SK-MEL-5 (cell line): ENCODE measurements at regions not wholly inside any gene's neighbourhood (a gene's known extent, or its start where the extent isn't known, plus 50 kb on each side); places are given as distances from the start of the nearest gene placed in this dataset.
A peak's percentile ranks its signal among the peaks of the same experiment; 100 is the strongest.

ENCODE experiments used
- DNase-seq: peaks from one replicate; pipeline ENCODE4 v3.0.0-alpha.2; 2016; ENCODE audit warnings: low read depth, low spot score
- in situ Hi-C: cut with HindIII; loops from 2 replicates; pipeline ENCODE4 v1.10.0; 2016; ENCODE audit warnings: low sequenced_read_pairs, high pct_unique_total_duplicates, low pct_unique_long_range_greater_than_20kb

DNA sequence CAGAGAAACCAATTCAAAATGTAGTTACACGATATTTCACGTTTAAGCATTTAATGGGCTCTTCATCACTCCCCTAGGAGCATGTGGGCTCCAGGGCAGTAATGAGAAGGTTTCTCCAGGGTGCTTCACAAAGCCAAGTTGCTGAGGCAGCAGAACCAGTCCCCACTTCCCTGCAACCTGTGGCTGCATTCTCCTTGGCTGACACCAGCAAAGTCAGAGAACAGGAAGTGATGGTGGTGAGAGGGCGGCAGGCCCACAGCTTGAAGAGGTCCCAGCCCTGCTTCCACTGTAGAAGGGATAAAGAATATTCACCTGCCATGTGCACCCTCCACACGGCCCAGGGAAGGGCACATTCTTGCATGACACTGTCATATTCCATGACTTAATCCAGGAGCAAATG lies 133.2 kb downstream of the CBLN1 start:
- no peak for DNase-seq

GRCh38 chr16:49140618-49141017 lies 141.0 kb downstream of the CBLN1 start:
- in situ Hi-C loops = no loop called here
- DNase-seq = no peak

More for the DNA sequence above, 133.2 kb downstream of the CBLN1 start:
- in situ Hi-C loops = no loop called here

DNA sequence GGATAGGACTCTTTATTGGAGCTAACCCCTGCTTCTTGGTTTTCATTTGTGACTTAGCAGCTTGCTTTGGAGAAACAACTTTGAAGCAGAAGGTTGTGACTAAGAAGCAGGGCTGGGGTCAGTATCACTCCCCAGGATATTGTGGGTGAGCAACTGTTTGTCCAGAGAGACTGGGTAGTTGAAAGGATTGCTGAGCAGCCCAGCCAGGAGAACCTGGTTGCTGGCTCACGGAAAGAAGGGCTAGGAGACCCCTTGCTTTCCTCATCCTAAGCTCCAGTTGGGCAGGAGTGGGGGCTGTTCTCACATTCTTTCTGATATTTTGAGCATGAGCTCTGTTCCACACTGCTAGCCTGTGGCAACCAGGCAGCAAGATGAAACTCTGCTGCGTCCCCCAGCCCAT lies 151.2 kb downstream of the CBLN1 start:
- in situ Hi-C loops = no loop called here
- no peak for DNase-seq

GRCh38 chr16:49129935-49130334 lies 151.7 kb downstream of the CBLN1 start:
- in situ Hi-C loops = no loop called here
- DNase-seq = no peak

DNA sequence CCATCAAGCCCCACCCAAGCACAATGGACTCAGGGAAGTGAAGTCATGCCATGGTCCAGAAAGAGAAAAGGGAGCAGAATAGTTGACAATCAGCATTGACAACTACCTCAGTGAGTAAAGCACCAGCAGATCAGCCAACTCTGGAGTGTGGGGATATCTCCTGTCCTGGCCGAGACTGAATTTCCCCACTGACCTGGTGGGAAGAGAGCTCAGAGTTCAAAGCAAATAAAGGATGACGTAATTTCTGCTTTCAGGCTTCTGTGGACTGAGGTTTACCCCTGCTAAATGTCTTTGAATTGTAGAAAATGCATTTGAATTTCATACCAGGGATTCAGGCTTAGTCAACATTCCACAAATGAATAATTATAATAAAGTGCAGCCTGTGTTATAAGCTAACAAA lies 152.9 kb downstream of the CBLN1 start:
- no peak for DNase-seq
- in situ Hi-C loops = no loop called here

GRCh38 chr16:49127103-49127502 lies 154.5 kb downstream of the CBLN1 start:
- in situ Hi-C loops = no loop called here
- DNase-seq = no peak

GRCh38 chr16:49121636-49122035 lies 160.0 kb downstream of the CBLN1 start:
- no peak for DNase-seq
- in situ Hi-C loops = no loop called here

GRCh38 chr16:49120631-49121030 lies 161.0 kb downstream of the CBLN1 start:
- DNase-seq = peak; percentile 40
- in situ Hi-C loops = no loop called here

GRCh38 chr16:49116873-49117272 lies 164.8 kb downstream of the CBLN1 start:
- in situ Hi-C loops = no loop called here
- no peak for DNase-seq

DNA sequence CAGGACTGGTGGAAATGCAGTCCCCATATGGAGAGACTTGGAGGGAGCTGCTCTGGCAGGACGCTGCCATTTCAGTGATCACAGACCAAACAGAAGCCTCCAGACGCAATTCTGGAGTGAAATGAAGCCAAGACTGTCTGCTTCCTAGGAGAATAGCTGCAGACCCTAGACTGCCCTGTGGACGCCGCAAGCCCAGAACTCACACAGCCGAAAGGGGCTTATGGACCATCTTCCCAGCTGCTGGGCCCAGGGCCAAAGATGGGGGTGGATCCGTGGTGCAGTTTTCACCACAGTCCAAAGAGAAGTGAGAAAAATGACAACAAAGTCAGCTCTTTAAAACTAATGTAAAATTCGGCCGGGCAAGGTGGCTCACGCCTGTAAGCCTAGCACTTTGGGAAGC lies 165.7 kb downstream of the CBLN1 start:
- in situ Hi-C loops = no loop called here

GRCh38 chr16:49112754-49113153 lies 168.9 kb downstream of the CBLN1 start:
- DNase-seq = no peak
- in situ Hi-C loops = no loop called here

More for the DNA sequence above, 165.7 kb downstream of the CBLN1 start:
- no peak for DNase-seq

GRCh38 chr16:49111351-49111750 lies 170.3 kb downstream of the CBLN1 start:
- in situ Hi-C loops = no loop called here

GRCh38 chr16:49108611-49109010 lies 173.0 kb downstream of the CBLN1 start:
- in situ Hi-C loops = no loop called here
- no peak for DNase-seq

More at GRCh38 chr16:49111351-49111750, 170.3 kb downstream of the CBLN1 start:
- DNase-seq = no peak

DNA sequence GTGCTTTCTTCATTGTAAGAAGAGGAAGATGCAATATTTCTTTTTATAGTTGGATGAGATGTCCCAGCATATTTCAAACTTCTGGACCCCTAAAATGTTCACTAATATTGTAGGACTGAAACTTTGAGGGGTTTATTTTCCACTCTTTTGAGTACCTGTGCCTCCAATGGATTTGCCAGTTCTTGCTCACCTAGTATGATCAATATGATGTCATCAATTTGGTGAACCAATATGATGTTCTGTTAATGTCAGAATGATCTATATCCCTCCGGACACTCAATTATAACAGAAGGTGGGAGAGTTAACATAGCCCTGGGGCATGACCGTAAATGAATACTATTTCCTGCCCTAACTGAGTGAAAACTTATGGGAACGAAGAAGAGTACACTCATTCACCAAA lies 178.3 kb downstream of the CBLN1 start:
- in situ Hi-C loops = no loop called here

DNA sequence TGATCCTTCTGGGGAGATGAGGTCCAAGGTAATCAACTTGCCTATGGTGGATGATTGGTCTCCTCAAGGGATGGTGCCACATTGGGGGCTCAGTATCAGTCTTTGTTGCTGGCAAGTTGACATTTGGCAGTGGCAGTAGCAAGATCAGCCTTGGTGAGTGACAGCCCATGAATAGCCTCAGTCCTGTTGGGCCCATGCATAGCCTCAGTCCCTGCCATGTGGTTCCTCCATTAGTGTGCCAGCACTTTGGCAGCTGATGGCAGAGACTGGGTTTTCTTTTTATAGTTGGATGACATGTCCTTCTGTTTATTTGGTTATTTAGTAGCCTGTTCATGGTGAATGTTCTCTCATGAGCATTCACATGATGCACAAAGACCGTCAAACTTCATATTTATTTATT lies 179.6 kb downstream of the CBLN1 start:
- in situ Hi-C loops = no loop called here

More for the DNA sequence above, 178.3 kb downstream of the CBLN1 start:
- DNase-seq = no peak

DNA sequence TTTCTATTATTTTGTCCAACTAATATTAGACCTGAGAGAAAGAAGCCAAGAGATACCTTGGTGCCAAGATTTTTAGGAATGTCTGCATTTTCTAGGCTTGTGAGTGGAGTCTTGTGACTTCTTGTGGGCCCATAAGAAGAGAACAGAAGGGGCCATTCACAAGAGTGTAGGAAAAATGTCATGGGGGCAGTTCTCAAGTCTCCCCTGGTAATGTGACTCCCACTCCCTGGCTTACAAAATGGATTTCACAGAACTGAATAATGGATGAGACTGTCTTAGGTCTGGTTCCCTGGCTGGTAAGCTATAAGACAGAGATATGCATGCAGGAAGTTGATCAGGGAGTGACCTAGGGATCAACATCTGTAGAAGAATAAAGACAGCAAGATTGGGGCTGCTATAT lies 181.3 kb downstream of the CBLN1 start:
- in situ Hi-C loops = no loop called here
- DNase-seq = peak; percentile 86

More for the DNA sequence above, 179.6 kb downstream of the CBLN1 start:
- no peak for DNase-seq

DNA sequence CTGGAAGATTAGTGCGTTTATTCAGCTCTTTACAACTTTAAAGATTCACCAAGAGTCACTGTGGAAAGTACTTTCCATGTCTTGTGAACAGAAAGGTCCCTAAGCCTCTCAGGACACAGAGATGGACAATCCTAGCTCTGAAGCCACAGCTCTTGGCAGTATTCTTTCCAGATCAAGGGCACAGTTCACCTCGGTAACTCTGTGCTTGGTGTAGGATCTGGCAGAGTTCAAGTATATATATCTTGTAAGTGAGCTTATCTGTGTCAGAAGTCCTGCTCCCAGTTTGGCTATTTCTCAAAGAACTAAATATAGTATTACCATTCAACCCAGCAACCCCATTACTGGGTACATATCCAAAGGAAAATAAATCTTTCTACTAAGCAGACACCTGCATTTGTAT lies 183.7 kb downstream of the CBLN1 start:
- in situ Hi-C loops = no loop called here
- DNase-seq = no peak

DNA sequence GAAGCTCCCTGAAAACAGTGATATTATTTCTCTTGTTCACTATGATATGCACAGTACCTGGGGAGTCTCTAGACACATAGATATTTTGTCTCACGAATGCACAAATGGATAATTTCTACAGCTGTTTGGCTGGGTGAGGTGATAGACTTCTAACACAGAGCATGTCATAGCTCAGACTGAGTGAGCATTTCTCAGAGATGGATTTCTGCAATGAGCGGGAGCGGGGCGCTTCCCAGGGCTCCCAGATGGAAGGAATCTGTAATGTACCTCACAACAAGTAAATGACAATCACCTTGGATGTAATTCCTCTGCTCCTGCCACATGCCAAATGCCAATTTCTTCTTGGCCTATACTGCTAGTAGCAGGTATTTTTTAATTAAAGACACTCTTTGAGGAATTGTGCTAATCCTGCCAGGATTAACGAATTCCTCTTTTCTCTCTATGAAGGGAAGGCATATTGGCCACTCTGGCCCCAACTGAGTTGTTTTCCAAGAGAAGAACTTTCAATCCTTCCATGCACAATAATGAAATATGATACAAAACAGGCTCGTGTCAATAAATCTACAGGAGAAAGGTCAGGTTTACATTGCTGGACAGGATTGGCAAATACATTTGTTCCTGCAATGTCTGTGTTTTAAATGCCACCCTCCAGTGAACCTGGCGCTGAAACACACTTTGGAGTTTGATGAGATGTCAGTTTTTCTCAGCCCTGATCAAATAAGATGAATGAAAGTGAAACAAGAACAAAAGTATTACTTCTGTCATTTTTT lies 185.3 kb downstream of the CBLN1 start:
- in situ Hi-C loops = no loop called here

DNA sequence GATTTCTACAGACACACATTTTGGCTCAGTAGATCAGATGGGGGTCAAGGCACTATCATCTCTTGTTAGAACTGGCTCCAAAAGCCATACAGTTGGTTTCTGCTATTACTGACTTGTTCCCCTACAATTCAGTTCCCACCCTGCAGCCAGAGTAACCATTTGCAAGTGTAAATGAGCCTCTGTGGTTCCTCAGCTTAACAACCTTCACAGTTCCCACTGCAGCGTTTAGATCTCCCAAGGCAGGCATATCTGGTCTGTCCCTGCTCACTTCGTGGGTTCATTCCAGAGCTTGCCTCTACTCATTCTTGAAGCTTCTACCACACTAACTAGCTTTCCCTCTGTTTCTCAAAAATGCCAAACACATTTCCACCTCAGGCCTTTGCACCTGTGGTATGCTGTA lies 186.1 kb downstream of the CBLN1 start:
- DNase-seq = no peak
- in situ Hi-C loops = no loop called here

More for the DNA sequence above, 185.3 kb downstream of the CBLN1 start:
- DNase-seq = no peak
